HL-60 (cell line): ENCODE measurements at regions not wholly inside any gene's neighbourhood (a gene's known extent, or its start where the extent isn't known, plus 50 kb on each side); places are given as distances from the start of the nearest gene placed in this dataset.

Experiments used
- DNase-seq, 2 experiments: peaks; one replicate each; pipeline ENCODE4 v3.0.0-alpha.2; 2010 to 2020; ENCODE audit warnings: low read depth in 1 of 2, low spot score in 1 of 2
- H3K27ac ChIP-seq: fragments of 250-450 bp; sonication (Bioruptor Pico); replicated peaks from 2 replicates; pipeline ENCODE4 v1.5.1; 2020; ENCODE audit warnings: mild to moderate bottlenecking, moderate library complexity
- H3K27me3 ChIP-seq: fragments of 250-450 bp; sonication (Bioruptor Pico); 2 replicates; pipeline ENCODE4 v1.5.1; 2021; ENCODE audit warnings: mild to moderate bottlenecking, moderate library complexity; ENCODE audit not compliant: insufficient read depth, poor library complexity, severe bottlenecking
- H3K4me3 ChIP-seq: replicated peaks from 2 replicates; pipeline ENCODE4 v1.5.1; 2011; ENCODE audit warnings: mild to moderate bottlenecking, control low read depth, low read length; ENCODE audit not compliant: insufficient read depth
- GABPA ChIP-seq: IDR thresholded peaks from 2 replicates; pipeline ENCODE4 v1.6.1; 2012; ENCODE audit warnings: low read depth
- POLR2AphosphoS5 ChIP-seq: IDR thresholded peaks from 2 replicates; pipeline ENCODE4 v1.6.1; 2012; ENCODE audit warnings: low read depth
- SPI1 ChIP-seq: IDR thresholded peaks from 2 replicates; pipeline ENCODE4 v1.6.1; 2012; ENCODE audit warnings: low read depth, mild to moderate bottlenecking, borderline replicate concordance
- TF ChIP-seq, protein P1 (sequence below): IDR thresholded peaks from 2 replicates; pipeline ENCODE4 v1.6.1; 2012; ENCODE audit warnings: low read depth; ENCODE audit not compliant: insufficient replicate concordance
- TF ChIP-seq, protein P2 (sequence below): IDR thresholded peaks from one replicate; pipeline ENCODE4 v1.5.1; 2011; ENCODE audit warnings: low read length, control low read depth, inconsistent platforms; ENCODE audit not compliant: insufficient read depth

DNA sequence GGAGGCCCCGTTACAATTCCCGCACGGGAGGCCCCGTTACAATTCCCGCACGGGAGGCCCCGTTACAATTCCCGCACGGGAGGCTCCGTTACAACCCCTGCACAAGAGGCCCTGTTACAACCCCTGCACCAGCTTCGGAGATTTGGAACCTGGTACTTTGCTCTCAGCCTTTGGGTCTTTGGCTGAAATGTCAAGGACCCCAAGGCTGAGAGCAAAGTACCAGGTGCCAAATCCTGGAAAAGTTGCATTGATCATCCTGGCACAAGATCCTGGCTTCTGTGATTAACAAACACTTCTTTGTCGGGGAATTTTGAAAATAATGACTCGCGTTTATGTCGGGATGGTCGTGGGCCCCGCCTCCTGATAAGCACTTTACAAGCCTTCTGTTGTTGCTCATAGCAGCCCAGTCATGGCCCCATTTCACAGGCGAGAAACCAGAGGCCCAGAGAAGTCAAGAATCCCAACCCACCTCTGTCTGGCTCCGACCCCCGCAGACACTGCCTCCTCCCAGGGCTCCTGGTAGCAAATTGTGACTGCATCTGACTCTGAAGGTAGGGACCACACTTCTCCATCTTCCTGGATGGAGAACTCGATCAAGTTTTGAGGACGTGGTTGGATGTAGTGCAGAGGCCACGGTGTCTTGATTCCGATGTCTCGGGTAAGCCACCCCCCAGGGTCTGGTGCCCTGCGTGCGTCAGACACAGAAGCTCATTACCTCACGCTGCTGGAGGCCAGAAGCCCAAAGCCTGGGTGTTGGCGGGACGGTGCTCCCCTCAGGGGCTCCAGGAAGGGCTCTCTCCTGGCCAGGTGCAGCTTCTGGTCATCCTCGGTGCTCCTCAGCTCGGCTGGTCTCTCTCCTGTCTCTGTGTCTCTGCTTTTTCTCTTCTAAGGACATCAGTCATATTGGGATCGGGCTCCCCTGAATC is 60.3 kb downstream of the ADRA2C start:
- no peaks in the 10 kb centered on the region for H3K27me3 ChIP-seq
- no peak for TF ChIP-seq GABPA
- TF ChIP-seq, protein P1, sequence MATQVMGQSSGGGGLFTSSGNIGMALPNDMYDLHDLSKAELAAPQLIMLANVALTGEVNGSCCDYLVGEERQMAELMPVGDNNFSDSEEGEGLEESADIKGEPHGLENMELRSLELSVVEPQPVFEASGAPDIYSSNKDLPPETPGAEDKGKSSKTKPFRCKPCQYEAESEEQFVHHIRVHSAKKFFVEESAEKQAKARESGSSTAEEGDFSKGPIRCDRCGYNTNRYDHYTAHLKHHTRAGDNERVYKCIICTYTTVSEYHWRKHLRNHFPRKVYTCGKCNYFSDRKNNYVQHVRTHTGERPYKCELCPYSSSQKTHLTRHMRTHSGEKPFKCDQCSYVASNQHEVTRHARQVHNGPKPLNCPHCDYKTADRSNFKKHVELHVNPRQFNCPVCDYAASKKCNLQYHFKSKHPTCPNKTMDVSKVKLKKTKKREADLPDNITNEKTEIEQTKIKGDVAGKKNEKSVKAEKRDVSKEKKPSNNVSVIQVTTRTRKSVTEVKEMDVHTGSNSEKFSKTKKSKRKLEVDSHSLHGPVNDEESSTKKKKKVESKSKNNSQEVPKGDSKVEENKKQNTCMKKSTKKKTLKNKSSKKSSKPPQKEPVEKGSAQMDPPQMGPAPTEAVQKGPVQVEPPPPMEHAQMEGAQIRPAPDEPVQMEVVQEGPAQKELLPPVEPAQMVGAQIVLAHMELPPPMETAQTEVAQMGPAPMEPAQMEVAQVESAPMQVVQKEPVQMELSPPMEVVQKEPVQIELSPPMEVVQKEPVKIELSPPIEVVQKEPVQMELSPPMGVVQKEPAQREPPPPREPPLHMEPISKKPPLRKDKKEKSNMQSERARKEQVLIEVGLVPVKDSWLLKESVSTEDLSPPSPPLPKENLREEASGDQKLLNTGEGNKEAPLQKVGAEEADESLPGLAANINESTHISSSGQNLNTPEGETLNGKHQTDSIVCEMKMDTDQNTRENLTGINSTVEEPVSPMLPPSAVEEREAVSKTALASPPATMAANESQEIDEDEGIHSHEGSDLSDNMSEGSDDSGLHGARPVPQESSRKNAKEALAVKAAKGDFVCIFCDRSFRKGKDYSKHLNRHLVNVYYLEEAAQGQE: no peak
- no peak overlapping the region for H3K27ac ChIP-seq
- no peak overlapping the region for H3K4me3 ChIP-seq
- no peak for DNase-seq

DNA sequence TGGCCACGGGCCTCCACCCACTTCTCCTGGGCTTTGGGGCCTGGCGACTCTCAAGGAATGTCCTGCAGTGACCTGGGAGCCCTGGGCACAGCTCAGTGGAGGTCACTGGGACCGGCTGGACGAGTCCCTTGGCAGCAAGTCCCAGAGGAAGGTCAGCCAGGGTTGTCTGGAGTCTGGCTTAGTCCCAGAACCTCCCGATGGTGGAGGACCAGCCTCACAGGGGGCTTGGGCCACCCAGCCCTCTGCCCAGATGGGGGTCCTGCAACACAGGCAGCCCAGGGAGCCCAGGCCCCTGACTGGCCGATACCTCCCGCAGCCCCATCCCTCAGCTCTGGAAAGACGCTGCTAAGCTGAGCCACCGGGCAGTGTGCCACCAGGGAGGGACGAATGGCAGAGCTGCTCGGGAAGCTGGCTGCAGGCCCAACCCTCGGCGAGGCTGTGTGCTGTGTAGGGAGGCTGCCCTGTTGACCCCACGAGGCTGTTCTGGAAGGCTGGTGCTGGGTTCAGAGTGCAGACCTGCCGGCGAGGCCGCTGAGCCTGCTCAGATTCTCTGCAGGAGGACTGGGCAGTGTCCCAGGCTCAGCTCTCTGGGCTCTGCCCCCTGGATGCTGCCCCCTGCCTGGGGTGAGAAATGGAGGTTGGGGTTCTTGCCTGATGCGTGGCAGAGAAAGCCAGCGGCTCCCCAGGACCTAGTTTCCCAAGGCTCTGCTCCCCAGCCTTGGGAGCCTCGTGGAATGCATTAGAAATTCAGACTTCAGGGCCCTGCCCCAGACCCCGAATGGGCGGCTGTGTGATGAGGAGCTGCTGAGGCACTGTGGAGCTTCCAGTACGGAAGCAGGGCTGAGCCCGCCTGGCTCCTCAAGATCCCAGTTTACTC is 61.7 kb downstream of the ADRA2C start:
- Histone ChIP-seq H3K4me3 (no peak overlapping the region), H3K27me3 (no peaks in the 10 kb centered on the region), H3K27ac (no peak overlapping the region)
- DNase-seq: no peak
- TF ChIP-seq SPI1 (no peak), GABPA (no peak), POLR2AphosphoS5 (no peak)
- TF ChIP-seq, protein P2, sequence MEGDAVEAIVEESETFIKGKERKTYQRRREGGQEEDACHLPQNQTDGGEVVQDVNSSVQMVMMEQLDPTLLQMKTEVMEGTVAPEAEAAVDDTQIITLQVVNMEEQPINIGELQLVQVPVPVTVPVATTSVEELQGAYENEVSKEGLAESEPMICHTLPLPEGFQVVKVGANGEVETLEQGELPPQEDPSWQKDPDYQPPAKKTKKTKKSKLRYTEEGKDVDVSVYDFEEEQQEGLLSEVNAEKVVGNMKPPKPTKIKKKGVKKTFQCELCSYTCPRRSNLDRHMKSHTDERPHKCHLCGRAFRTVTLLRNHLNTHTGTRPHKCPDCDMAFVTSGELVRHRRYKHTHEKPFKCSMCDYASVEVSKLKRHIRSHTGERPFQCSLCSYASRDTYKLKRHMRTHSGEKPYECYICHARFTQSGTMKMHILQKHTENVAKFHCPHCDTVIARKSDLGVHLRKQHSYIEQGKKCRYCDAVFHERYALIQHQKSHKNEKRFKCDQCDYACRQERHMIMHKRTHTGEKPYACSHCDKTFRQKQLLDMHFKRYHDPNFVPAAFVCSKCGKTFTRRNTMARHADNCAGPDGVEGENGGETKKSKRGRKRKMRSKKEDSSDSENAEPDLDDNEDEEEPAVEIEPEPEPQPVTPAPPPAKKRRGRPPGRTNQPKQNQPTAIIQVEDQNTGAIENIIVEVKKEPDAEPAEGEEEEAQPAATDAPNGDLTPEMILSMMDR: no peak
- TF ChIP-seq, protein P1: no peak

DNA sequence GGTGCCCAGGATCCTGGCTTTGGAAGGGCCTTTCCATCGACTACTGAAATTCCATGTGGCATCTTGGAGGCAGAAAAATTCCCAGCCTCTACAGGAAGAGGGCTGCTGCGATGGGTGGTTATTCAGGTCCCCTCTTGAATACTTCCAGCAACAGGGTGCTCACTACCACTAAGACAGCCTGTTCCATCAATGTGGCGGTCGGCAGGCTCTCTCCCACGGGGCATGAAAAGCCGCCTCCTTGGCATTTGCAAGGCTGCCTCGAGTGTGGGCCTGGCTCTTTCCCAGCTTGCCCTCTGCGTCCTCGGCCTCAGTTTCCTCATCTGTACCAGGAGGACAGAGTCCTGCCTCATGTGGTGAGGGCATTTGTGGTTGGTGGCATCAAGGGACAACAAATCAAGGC is 62.4 kb downstream of the ADRA2C start:
- DNase-seq: no peak
- no peaks in the 10 kb centered on the region for H3K27me3 ChIP-seq
- TF ChIP-seq, protein P2: no peak
- TF ChIP-seq SPI1 (no peak), GABPA (no peak), POLR2AphosphoS5 (no peak)
- no peak overlapping the region for H3K4me3 ChIP-seq
- no peak overlapping the region for H3K27ac ChIP-seq
